DND-41 (cell line): ENCODE measurements at regions not wholly inside any gene's neighbourhood (a gene's known extent, or its start where the extent isn't known, plus 50 kb on each side); places are given as distances from the start of the nearest gene placed in this dataset.
"Not testable (repeated sequence)": the region's sequence is repeated elsewhere in the genome, so short reads cannot be mapped to it uniquely, and the experiment has no call there.

ENCODE experiments used
- CTCF ChIP-seq: IDR thresholded peaks from 2 replicates; pipeline ENCODE4 v1.5.1; 2012; ENCODE audit warnings: borderline replicate concordance, low read length, moderate library complexity, mild to moderate bottlenecking; ENCODE audit not compliant: poor library complexity, severe bottlenecking; ENCODE audit errors: extremely low read depth
- EZH2 ChIP-seq: IDR thresholded peaks from 3 replicates; pipeline ENCODE4 v1.6.1; 2012; ENCODE audit warnings: borderline replicate concordance, low read depth, mild to moderate bottlenecking, moderate library complexity, low read length, inconsistent platforms; ENCODE audit not compliant: severe bottlenecking

DNA sequence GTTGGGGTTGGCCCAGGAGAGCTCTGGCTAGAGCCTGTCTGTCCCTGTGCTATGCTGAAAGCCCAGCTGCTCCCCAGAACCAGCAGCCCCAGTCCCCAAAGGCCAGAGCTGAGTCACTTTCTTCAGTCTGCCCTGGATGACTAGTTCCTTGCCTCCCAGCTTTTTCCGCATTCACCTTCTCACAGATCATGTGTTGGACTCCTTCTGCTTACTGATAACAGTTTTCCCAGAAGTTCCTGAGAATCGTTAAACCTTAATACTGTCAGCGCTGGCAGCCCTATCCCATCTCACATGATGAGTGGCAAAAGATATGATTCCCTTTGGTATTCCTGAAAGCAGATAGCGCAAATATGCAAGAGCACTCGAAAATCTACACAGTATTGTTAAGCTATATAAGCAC, 84.2 kb downstream of the TRIM69 start:
- not testable (repeated sequence) for TF ChIP-seq EZH2, CTCF
